SU-DHL-6 (cell line): ENCODE measurements at regions not wholly inside any gene's neighbourhood (a gene's known extent, or its start where the extent isn't known, plus 50 kb on each side); places are given as distances from the start of the nearest gene placed in this dataset.

ENCODE experiments used
- CTCF ChIP-seq: fragments of 200-600 bp; sonication (generic); IDR thresholded peaks from one replicate; pipeline ENCODE4 v1.5.1; 2017; ENCODE audit warnings: antibody characterized with exemption, mild to moderate bottlenecking, low read length, moderate library complexity; ENCODE audit not compliant: insufficient read depth, poor library complexity, severe bottlenecking
- EZH2phosphoT487 ChIP-seq: fragments of 200-600 bp; sonication (generic), shearing (Covaris generic); conservative IDR thresholded peaks from 2 replicates; pipeline ENCODE4 v1.6.1; 2018; ENCODE audit warnings: mild to moderate bottlenecking, antibody characterized with exemption, low read length, moderate library complexity, mixed read lengths

GRCh38 chr13:110779022-110779421, 65.5 kb downstream of the ING1 start:
- no peak for TF ChIP-seq CTCF
- no peak for TF ChIP-seq EZH2phosphoT487
